Left renal cortex interstitium (tissue), 4 donors: ENCODE measurements at regions not wholly inside any gene's neighbourhood (a gene's known extent, or its start where the extent isn't known, plus 50 kb on each side); places are given as distances from the start of the nearest gene placed in this dataset.
A peak's percentile ranks its signal among the peaks of the same experiment; 100 is the strongest.
"Not testable (repeated sequence)": the region's sequence is repeated elsewhere in the genome, so short reads cannot be mapped to it uniquely, and the experiment has no call there.

Source experiments
- DNase-seq, 4 donors: peaks; one replicate each; pipeline ENCODE4 v3.0.0-alpha.2; 2013; ENCODE audit warnings: low read depth in 4 of 4, low spot score in 2 of 4, missing footprints in 1 of 4

DNA sequence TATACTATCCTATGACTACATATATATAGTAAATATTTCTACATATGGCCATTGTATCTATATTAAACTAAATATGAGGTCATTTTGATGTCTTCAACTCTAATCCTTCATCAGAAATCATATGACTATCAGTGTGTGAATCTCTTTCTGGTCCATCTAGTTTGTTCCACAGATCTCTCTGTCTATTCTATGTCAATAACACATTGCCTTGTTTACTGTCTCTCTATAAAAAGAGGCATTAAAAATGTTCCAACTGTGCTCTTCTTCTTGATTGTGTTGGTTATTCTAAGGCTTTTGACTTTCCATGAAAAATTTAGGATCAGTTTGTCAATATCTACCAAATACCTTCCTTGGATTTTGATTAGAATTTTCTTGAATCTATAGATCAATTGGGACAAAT, 338.3 kb upstream of the FSTL5 start:
- DNase-seq = no peak

DNA sequence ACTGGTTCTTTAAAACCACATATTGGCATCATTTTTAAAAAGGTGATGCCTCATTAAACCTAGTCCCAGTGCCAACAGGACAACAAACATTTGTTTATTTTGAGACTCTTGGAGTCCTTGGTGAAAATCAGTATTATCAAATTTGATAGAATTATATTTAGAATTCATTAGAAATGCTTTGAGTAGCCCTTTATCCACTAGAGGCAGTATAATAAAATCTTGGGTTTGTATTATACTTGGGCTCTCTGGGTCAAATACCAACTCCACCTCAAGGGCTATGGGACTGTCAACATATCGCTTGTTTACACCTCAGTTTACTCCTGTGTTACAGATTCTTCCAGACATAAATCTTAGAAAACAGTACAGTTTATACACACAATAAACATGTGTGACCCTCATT, 335.7 kb upstream of the FSTL5 start:
- no peak for DNase-seq

DNA sequence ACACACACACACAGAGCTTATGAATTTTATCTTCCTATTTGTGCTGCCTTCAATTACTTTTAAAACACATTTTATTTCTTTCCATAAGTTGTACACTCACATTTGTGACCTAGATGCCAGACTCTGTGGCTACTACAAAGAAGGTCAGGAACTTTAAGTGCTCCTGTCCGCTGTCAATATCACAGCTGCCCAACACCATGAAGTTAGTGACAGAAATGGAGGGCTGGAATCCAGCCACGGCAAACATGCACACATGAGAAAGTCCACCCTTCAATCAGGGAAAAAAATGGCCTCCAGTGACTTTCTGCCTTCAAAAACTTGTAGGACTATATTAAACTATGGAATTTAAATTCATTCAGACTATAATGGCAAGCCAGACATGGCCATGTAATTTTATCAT, 334.4 kb upstream of the FSTL5 start:
- DNase-seq = no peak

DNA sequence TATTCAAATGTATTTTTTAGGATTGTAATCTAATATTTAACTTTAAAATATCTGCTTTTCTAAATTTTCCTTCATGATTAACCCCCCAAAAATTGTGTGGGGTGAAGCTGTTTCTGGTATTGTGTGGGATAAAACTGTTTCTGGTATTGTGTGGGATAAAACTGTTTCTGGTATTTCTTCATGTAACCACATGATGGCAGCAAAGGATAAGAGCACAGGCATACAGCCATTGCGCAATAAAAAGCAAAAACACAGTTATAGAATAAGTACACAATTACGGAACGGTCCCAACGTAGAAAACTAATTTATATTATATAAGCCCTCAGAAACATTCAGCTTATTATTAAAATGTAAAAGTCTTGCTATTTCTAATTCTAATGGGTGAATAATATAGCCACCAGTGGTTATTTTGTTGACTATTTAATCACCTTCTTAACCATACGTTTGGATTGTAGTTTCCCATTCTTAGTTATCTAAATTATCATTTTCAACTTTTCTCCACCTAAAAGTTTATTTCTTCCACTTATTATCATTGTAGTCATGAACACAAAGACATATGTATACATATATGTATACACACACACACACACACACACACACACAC, 333.9 kb upstream of the FSTL5 start:
- peak in 2 of 4 donors; percentile 17 to 23 for DNase-seq

DNA sequence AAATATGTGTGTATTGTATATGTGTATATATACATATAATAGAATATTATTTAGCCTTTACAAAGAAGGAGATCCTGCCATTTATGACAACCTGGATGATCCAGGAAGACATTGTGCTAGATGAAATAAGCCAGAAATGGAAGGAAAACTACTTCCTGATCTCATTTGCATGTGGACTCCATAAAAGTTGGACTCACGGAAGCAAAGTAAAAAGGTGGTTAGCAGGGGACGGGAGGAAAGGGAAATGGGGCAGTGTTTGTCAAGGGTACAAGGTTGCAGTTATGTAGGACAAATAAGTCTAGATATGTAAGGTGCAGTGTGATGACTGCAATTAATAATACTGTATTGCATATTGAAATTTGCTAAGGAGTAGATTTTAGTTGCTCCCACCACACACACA, 331.1 kb upstream of the FSTL5 start:
- no peak for DNase-seq

DNA sequence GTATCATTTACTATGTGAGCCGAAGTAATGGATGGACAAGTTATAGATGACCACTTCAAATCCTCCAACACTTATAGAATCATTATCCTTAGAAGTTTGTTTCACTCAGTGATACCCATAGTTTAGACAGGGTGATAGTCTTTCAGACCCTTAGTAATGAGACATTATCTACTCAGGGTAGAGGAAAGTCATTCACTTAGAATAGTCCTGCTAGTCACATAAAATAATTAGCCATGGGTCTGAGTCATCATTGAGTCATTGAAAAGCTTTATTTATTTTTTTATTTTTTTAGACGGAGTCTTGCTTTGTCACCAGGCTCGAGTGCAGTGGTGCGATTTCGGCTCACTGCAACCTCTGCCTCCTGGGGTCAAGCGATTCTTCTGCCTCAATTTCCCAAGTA, 321.7 kb upstream of the FSTL5 start:
- no peak for DNase-seq

DNA sequence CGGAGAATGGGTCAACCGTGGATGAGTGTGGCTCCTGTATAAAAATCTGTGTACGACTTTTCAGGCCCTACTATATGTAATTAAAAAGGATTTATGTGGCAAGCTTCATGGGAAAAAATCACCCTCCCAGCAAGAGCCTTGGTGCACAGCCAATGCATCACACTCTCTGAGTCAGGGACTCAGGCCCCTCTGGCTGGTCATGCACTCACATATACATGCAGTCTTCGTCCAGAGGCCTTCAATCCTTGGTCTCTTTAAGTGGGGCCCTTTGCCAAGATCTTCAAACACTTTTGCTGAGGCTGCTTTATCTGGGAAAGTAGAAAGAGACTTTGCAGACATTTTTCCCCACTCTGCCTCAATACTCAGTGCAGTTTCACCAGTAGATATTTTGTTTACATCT, 311.4 kb upstream of the FSTL5 start:
- DNase-seq = peak in 1 of 4 donors; percentile 23

DNA sequence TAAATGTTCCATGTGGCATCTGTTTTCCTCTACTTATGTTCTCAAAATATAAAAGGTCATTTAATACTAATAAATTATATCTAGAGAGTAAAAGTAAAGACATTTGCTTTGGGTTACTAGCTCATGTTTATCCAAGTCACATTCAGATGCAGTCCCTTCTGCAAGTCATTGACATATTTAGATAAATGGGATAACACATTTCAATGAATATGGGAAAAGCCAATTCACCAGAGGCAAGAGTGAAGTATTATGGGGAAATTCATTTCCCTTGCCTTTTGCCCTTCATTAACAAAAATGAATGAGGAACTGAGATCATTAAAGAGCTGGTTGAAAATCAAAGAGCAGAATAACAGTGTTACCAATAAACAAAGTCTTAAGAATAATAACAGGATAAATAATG, 306.2 kb upstream of the FSTL5 start:
- DNase-seq = no peak

DNA sequence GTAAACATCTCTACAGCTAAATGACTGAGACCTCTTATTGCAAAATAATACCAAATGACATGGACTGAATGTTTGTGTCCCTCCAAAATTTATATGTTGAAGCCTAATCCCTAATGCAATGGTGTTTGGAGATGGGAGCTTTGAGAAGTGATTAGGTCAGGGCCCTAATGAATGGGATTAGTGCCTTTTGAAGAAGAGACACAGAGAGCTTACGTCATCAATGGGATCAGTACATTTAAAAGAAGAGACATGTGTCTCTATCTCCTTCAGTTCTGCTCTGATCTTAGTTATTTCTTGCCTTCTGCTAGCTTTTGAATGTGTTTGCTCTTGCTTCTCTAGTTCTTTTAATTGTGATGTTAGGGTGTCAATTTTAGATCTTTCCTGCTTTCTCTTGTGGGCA, 301.6 kb upstream of the FSTL5 start:
- not testable (repeated sequence) for DNase-seq

DNA sequence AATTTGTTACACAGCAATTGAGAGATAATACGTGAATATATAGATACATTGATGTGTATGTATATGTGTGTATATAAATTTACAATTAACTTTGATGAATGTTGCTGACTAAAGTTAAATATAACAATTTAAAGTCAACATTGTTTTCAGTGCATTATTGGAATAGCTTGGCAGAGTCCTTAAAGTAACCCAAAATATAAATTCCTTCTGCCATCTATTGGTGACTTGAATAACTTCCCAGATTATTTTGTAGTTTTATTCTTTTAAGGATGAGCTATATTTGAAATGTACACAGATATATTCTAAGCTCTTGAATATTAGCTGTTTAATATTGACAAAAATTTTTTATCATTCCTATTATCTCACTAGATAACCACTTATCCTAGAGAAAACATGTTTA, 298.2 kb upstream of the FSTL5 start:
- DNase-seq = no peak

DNA sequence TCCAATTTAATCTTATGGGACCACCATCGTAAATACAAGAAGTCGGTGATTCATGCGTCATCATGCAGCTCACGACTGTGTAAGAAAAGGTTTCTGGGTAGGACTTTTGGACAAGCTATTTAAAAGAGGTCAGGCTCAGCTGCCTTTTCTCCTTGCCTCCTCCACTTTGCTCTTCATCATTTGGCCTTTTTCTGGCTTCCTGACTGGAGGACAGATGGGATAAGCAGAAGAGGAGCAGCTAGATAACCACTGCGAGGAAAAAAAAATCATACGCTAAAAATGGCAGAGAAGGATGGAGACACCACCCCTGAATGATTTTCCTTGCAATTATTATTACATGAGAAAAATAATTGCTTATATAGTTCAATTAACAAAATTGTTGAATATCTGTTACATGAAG, 294.3 kb upstream of the FSTL5 start:
- no peak for DNase-seq

DNA sequence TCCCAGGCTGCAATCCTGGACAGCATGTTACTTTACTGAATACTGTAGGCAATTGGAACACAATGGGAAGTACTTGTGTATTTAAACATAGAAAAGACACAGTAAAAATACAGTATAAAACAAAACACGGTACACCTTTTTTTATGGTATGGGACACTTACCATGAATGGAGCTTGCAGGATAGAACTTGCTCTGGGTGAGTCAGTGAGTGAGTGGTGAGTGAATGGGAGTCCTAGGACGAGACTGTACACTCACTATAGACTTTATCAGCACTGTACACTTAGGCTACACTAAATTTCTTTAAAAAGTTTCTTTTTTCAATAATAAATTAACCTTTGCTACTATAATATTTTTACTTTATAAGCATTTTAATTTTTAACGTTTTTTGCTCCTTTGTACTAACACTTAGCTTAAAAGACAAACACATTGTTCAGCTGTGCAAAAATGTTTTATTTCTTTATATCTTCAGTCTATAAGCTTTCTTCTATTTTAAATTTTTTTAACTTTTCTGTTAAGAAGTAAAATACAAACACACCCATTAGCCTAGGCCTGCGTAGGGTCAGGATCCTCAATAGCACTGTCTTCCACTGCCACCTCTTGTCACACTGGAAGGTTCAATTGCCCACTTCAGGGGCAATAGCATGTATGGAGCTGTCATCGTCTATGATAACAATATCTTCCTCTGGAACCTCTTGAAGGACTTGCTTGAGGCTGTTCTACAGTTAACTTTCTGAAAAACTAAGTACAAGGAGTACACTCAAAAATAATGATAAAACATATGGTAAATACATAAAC, 293.5 kb upstream of the FSTL5 start:
- no peak for DNase-seq

DNA sequence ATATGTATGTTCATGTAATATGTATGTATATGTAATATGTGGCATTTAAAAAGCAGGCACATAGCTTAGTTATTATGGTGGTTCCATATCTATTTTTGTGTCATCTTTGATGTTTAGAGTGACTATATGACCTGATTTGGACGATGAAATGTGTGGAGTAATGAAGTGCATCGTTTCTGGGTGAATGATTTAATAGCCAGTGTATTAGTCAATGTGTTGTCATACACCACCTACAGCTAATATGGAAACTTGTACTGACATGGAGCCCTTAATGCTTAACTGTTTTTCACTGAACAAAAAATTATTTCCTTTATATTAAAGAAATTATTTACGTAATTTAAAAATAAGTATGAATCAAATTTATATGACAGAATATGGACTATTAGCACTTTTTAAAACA, 292.3 kb upstream of the FSTL5 start:
- no peak for DNase-seq

DNA sequence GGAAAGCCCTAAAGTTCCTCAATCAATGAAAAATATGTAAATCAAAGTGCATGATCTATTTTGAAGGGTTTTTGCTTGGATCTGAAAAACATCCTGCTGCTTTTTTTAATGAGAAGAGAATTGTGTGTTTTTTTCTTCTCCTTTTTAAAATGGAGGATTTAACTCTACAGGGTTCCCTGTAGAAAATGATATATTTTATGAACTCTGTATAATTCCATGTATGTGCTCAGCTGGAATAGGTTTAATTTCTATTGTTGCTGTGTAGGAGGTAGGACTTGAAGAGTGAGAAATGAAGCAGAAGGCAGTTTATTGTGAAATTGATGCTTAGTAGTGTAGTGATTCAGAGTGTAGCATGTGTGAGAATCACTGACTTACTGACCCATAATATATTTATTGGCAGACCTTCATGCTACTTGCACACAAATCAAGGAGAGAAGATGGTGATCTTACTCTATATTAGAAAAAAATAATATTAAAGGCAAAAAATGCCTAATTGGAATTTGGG, 286.8 kb upstream of the FSTL5 start:
- no peak for DNase-seq

DNA sequence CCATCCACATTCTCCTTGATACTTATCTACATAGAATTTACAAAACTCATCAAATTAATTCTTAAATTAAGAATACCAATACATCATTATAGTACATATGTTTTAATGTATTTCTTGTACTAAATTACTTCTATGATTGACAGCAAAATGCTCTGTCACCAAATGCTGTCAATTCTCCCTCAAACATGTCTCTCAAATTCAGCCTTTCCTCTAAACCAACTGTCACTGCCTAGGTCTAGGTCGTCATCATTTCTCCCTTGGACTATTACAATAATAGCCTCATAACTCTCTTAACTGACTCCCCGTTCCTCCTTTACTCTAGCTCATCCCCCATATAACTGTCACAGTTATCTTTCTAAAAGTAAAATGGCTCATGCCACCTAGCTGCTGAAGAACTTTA, 279.7 kb upstream of the FSTL5 start:
- DNase-seq = no peak

DNA sequence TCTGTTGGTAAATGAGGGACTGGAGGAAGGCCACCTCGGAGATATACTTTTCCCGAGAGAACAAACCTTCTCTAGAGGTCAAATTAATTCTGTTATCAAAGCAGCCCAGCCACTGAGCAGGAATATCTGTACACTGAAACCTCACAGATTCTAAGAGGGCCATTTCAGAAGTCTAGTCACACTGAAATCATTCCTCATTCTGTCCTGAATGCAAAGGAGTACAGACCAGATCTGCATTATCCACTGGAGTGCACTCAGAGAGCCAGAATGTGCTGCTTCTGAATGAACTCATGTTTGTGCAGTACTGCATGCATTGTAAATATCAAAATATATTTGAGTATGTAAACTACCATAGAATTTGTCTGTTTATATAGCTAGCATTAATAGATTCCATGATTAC, 278.3 kb upstream of the FSTL5 start:
- DNase-seq = no peak

DNA sequence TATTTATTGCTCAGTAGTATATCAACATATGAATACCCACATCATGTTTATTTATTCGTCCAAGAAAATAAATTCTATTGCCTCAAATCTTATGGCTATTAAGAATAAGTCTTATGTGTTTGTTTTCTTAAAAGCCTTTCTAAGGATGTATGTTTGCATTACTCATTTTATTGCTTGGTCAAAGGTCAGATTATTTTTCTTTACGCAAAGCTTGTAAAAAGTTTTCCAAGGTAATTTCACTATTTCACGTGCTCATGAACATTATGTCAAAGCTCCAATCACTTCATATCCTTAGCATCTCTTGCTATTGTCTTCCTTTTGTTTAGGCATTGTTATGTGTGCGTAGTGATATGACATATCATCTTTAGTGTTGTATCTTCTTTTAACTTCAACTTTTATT, 258.5 kb upstream of the FSTL5 start:
- no peak for DNase-seq

DNA sequence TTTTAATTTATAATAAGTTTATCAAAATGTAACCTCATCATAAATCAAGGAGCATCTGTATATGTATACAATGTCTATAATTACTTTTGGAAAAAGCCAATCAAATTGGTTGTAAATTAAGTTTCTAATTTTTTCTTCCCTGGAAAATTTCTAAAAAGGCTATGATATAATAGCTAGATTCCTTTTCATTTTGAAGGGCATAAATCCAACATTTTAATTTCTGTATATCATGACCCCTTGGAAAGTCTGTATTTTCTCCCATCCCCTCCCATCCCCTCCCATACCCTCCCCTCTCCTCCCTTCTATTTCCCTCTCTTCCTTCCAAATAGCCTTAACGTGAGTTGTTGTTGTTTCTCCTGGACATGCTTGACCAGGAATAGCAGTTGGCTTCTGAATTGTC, 247.1 kb upstream of the FSTL5 start:
- DNase-seq = no peak

DNA sequence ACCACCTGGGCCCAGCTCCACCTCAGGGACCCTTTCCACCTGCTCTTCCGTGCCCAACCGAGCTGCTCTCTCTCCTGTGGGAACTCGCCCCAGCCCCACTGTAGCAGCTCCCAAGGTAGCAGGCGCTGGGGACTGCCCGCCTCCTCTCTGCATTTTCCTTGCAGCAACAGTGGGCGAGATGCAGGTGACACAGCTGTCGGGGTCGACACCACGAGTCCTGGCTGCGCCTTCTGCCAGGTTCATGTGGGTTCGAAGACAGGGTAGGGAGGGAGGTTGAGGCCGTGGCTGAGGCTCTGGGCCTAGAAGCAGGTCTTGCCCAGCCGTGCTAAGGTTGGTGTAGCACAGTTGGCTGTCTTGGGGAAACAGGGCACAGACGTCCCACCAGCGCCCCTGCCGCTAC, 245.2 kb upstream of the FSTL5 start:
- DNase-seq = no peak

DNA sequence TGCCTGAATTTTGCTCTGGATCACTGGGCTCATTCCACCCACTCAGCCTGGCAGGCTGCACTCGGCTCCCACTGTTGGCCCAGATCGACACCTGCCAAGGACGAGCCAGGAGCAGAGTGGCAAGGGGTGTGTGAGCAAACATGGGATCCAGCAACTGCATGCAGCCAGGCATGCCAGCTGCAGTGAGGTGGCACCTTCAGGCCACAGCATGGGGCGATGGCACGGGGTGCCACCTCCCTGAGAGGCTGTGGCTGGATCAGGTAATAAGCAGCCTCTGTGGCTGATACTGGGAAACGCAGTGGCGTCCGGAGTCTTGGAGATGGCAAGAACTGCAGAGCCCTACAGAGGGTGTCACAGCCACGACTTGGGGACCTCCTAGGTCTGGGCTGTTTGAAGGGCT, 244.5 kb upstream of the FSTL5 start:
- no peak for DNase-seq

DNA sequence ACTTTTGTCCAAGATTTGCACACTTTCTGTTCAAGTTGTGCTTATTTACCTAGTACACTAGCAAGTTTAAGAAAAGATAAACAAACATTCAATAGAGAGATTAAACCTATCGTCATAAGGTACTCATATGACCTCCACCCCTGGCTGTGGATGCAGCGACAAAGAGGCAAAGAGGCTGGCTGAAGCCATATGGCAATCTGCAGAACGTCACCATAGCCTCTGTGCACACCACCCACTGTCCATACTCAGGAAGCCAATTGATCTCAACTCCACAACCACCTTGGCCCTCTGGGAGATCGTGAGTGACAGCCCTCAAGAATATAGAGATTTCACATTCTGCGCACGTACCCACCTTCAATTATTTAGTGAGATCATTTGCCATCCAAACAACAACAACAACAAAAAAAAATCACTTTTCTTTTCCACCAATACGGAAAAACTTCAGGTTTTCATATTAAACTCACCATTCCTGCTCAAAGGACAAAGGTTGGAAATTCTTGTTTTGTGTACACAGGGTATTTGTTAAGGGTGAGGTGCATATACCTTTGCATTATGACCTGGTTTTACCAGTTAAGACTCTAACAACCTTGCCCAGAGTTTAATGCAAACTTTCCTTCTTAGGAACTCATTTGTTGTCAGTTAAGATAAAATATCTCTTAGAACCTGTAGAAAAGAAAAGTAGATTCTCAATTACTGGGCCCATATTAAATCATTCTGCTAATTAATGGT, 243.0 kb upstream of the FSTL5 start:
- DNase-seq = no peak

DNA sequence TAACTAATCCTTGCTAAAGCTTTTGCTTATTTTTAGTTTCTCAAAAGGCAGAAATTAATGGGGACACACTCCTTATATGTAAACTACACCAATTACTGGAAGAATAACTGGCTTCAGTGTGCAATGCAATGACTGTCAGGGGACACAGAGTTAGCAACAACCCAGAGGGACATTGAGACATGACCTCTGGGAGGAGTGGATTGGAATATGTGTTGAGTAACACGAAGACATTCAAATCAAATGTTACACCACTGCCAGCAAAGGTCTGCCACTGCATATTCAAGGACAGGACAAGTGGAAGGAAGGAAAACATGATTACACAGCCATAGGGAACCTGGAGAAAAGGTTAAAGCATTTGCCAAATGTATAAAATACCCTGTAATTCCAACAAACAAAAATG, 240.1 kb upstream of the FSTL5 start:
- DNase-seq = no peak
